ENCODE measurements at regions not wholly inside any gene's neighbourhood (a gene's known extent, or its start where the extent isn't known, plus 50 kb on each side); places are given as distances from the start of the nearest gene placed in this dataset.
A peak's percentile ranks its signal among the peaks of the same experiment; 100 is the strongest.

GRCh38 chr2:204321027-204321800 lies 224.1 kb upstream of the PARD3B start:
- DNase-seq (ENCODE audit: low spot score), result no peak

- DNase-seq (ENCODE audit: low spot score), result no peak
These were observed 223.1 kb upstream of the PARD3B start for GRCh38 chr2:204321910-204322751.

- DNase-seq (ENCODE audit: low spot score), result peak; percentile 85
These were observed 219.8 kb upstream of the PARD3B start for GRCh38 chr2:204325468-204325867.

- DNase-seq (ENCODE audit: low spot score), result no peak
These were observed 216.9 kb upstream of the PARD3B start for GRCh38 chr2:204328373-204328772.

GRCh38 chr2:204329016-204329415 lies 216.3 kb upstream of the PARD3B start:
- DNase-seq (ENCODE audit: low spot score), result no peak

- DNase-seq (ENCODE audit: low spot score), result no peak
These were observed 215.7 kb upstream of the PARD3B start for GRCh38 chr2:204329532-204329931.

- DNase-seq (ENCODE audit: low spot score), result no peak
These were observed 214.1 kb upstream of the PARD3B start for GRCh38 chr2:204331180-204331579.

- no peak for DNase-seq (ENCODE audit: low spot score)
These were observed 213.3 kb upstream of the PARD3B start for GRCh38 chr2:204331988-204332387.

GRCh38 chr2:204332706-204333105 lies 212.6 kb upstream of the PARD3B start:
- no peak for DNase-seq (ENCODE audit: low spot score)

GRCh38 chr2:204333861-204334260 lies 211.4 kb upstream of the PARD3B start:
- no peak for DNase-seq (ENCODE audit: low spot score)

- DNase-seq (ENCODE audit: low spot score), result no peak
These were observed 209.7 kb upstream of the PARD3B start for GRCh38 chr2:204335451-204336058.

- DNase-seq (ENCODE audit: low spot score), result no peak
These were observed 209.0 kb upstream of the PARD3B start for GRCh38 chr2:204336153-204336744.

- DNase-seq (ENCODE audit: low spot score), result no peak
These were observed 207.6 kb upstream of the PARD3B start for GRCh38 chr2:204337638-204338037.

GRCh38 chr2:204339212-204339715 lies 206.0 kb upstream of the PARD3B start:
- no peak for DNase-seq (ENCODE audit: low spot score)

GRCh38 chr2:204340511-204340910 lies 204.8 kb upstream of the PARD3B start:
- DNase-seq (ENCODE audit: low spot score), result no peak

- DNase-seq (ENCODE audit: low spot score), result no peak
These were observed 203.4 kb upstream of the PARD3B start for GRCh38 chr2:204341887-204342276.

- no peak for DNase-seq (ENCODE audit: low spot score)
These were observed 201.6 kb upstream of the PARD3B start for GRCh38 chr2:204343685-204344084.

GRCh38 chr2:204344119-204344518 lies 201.2 kb upstream of the PARD3B start:
- no peak for DNase-seq (ENCODE audit: low spot score)

GRCh38 chr2:204346906-204347305 lies 198.4 kb upstream of the PARD3B start:
- no peak for DNase-seq (ENCODE audit: low spot score)

- DNase-seq (ENCODE audit: low spot score), result no peak
These were observed 191.5 kb upstream of the PARD3B start for GRCh38 chr2:204353823-204354222.

- DNase-seq (ENCODE audit: low spot score), result no peak
These were observed 190.8 kb upstream of the PARD3B start for GRCh38 chr2:204354442-204354856.

- DNase-seq (ENCODE audit: low spot score), result no peak
These were observed 189.6 kb upstream of the PARD3B start for GRCh38 chr2:204355688-204356087.
